ENCODE measurements at regions not wholly inside any gene's neighbourhood (a gene's known extent, or its start where the extent isn't known, plus 50 kb on each side); places are given as distances from the start of the nearest gene placed in this dataset.
"Not testable (repeated sequence)": the region's sequence is repeated elsewhere in the genome, so short reads cannot be mapped to it uniquely, and the experiment has no call there.

DNA sequence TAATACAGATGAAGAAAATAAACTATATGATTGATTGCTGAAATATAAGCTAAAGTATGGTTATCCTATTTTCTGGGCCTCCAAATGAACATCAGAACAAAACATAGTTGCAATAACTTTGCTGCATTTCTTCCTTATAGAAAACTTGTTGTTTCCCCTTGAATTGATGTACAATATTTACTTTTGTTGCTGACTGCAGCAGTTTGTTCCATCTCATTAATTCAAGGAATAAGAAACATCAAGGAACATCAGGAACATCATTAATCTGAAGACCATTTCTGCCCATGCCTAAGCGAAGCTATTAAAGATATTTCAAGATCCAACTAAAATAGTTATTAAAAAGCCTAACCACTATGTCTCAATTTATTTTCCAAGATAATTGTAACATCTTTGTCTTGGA is 363.6 kb upstream of the EDIL3 start:
- Histone ChIP-seq H3K27me3 (ENCODE audit: insufficient read depth, low read length) (no peaks in the 10 kb centered on the region), H3K14ac (ENCODE audit: insufficient read depth, low read length) (no peak overlapping the region), H3K27ac (ENCODE audit: insufficient read length, low read depth, low read length) (no peak overlapping the region), H3K4me1 (ENCODE audit: insufficient read depth, low read length) (no peaks in the 10 kb centered on the region), H2BK20ac (ENCODE audit: low read depth, low read length, poor library complexity, severe bottlenecking) (no peak overlapping the region), H3K79me1 (ENCODE audit: insufficient read depth, low read depth, low read length, poor library complexity, severe bottlenecking) (no peaks in the 10 kb centered on the region), H2BK12ac (ENCODE audit: insufficient read length, low read depth, low read length) (no peak overlapping the region), H2BK120ac (ENCODE audit: low read depth, low read length, poor library complexity, severe bottlenecking) (no peak overlapping the region), H4K91ac (ENCODE audit: insufficient read length, low read depth, low read length) (no peak overlapping the region), H3K23me2 (ENCODE audit: insufficient read length, low read depth, low read length, poor library complexity, severe bottlenecking) (no peaks in the 10 kb centered on the region), H3K23ac (ENCODE audit: insufficient read length, low read depth, low read length) (no peak overlapping the region), H3T11ph (ENCODE audit: low read length) (no peak overlapping the region), H3K56ac (ENCODE audit: insufficient read length, low read depth, low read length) (no peak overlapping the region), H4K8ac (replicated peaks; ENCODE audit: insufficient read length, low read depth, low read length) (no peak overlapping the region), H3K4me2 (ENCODE audit: insufficient read depth, insufficient read length, low read length) (no peak overlapping the region), H3K79me2 (ENCODE audit: insufficient read depth, low read length) (no peaks in the 10 kb centered on the region), H2BK5ac (ENCODE audit: insufficient read length, low read length) (no peak overlapping the region), H3K9ac (ENCODE audit: extremely low read depth, insufficient read length, low read length) (no peak overlapping the region), H3K4ac (ENCODE audit: low read depth, low read length) (no peak overlapping the region), H3K9me3 (ENCODE audit: control insufficient read depth, low read depth, low read length) (no peaks in the 10 kb centered on the region), H2AFZ (ENCODE audit: low read length) (no peak overlapping the region), H4K20me1 (ENCODE audit: control insufficient read depth, insufficient read depth, insufficient read length) (no peaks in the 10 kb centered on the region), H3K18ac (ENCODE audit: insufficient read length, low read depth, low read length) (no peak overlapping the region), H2AK5ac (ENCODE audit: insufficient read length, low read length) (no peak overlapping the region), H2BK15ac (ENCODE audit: low read depth, low read length) (no peak overlapping the region), H4K5ac (ENCODE audit: insufficient read length, low read depth, low read length) (no peak overlapping the region)
- TF ChIP-seq, protein P1, sequence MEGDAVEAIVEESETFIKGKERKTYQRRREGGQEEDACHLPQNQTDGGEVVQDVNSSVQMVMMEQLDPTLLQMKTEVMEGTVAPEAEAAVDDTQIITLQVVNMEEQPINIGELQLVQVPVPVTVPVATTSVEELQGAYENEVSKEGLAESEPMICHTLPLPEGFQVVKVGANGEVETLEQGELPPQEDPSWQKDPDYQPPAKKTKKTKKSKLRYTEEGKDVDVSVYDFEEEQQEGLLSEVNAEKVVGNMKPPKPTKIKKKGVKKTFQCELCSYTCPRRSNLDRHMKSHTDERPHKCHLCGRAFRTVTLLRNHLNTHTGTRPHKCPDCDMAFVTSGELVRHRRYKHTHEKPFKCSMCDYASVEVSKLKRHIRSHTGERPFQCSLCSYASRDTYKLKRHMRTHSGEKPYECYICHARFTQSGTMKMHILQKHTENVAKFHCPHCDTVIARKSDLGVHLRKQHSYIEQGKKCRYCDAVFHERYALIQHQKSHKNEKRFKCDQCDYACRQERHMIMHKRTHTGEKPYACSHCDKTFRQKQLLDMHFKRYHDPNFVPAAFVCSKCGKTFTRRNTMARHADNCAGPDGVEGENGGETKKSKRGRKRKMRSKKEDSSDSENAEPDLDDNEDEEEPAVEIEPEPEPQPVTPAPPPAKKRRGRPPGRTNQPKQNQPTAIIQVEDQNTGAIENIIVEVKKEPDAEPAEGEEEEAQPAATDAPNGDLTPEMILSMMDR (conservative IDR thresholded peaks at IDR 0.05): no peak
- H3K4me1 Mint-ChIP-seq: no peaks in the 10 kb centered on the region
- no peaks in the 10 kb centered on the region; a peak in 2 of 5 replicates for H3K9me3 Mint-ChIP-seq
- H3K27me3 Mint-ChIP-seq (ENCODE audit: low read depth): no peaks in the 10 kb centered on the region
- no peak overlapping the region for H3K27ac Mint-ChIP-seq
- no peak overlapping the region for H3K4me3 Mint-ChIP-seq
- H3K36me3 Mint-ChIP-seq (ENCODE audit: insufficient read depth in 1 of 3, low read depth in 3 of 3): peaks cover 0 to 5% (median 0%) of the 10 kb centered on the region in 3 experiments; a peak in 1 of 7 replicates
- no peak for DNase-seq
- WGBS (ENCODE audit: extremely low coverage, insufficient read length, low lambda C conversion rate): no CpG with 5 or more reads among the region's 1 CpG

DNA sequence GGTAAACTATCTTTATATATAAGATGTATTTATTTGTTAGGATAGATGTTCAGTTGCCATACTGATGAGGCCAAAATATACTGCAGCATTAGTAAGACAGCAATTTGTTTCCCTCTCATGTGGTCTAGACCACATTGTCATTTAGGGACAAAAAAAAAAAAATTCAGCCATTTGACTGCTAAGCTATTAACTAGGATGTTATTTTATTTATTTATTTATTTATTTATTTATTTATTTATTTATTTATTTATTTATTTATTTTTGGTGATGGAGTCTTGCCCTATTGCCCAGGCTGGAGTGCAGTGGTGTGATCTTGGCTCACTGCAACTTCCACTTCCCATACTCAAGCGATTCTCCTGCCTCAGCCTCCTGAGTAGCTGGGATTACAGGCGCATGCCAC is 361.6 kb upstream of the EDIL3 start:
- H4K91ac ChIP-seq (ENCODE audit: insufficient read length, low read depth, low read length); H2BK15ac ChIP-seq (ENCODE audit: low read depth, low read length); H2BK12ac ChIP-seq (ENCODE audit: insufficient read length, low read depth, low read length); H3K56ac ChIP-seq (ENCODE audit: insufficient read length, low read depth, low read length); H2AFZ ChIP-seq (ENCODE audit: low read length); H3K23me2 ChIP-seq (ENCODE audit: insufficient read length, low read depth, low read length, poor library complexity, severe bottlenecking); H2BK120ac ChIP-seq (ENCODE audit: low read depth, low read length, poor library complexity, severe bottlenecking); H3K9me3 ChIP-seq (ENCODE audit: control insufficient read depth, low read depth, low read length); H2AK5ac ChIP-seq (ENCODE audit: insufficient read length, low read length); H3K9ac ChIP-seq (ENCODE audit: extremely low read depth, insufficient read length, low read length); H3K79me1 ChIP-seq (ENCODE audit: insufficient read depth, low read depth, low read length, poor library complexity, severe bottlenecking); H3K27ac Mint-ChIP-seq; H3K14ac ChIP-seq (ENCODE audit: insufficient read depth, low read length); H3K36me3 Mint-ChIP-seq (ENCODE audit: insufficient read depth in 1 of 3, low read depth in 3 of 3); H3K4me1 ChIP-seq (ENCODE audit: insufficient read depth, low read length); H3T11ph ChIP-seq (ENCODE audit: low read length); H4K5ac ChIP-seq (ENCODE audit: insufficient read length, low read depth, low read length); H3K4me2 ChIP-seq (ENCODE audit: insufficient read depth, insufficient read length, low read length); H3K9me3 Mint-ChIP-seq; H4K20me1 ChIP-seq (ENCODE audit: control insufficient read depth, insufficient read depth, insufficient read length); H3K23ac ChIP-seq (ENCODE audit: insufficient read length, low read depth, low read length); H3K4ac ChIP-seq (ENCODE audit: low read depth, low read length); H3K27me3 Mint-ChIP-seq (ENCODE audit: low read depth); DNase-seq; H2BK20ac ChIP-seq (ENCODE audit: low read depth, low read length, poor library complexity, severe bottlenecking); H3K18ac ChIP-seq (ENCODE audit: insufficient read length, low read depth, low read length); H3K4me1 Mint-ChIP-seq; H3K27ac ChIP-seq (ENCODE audit: insufficient read length, low read depth, low read length); H3K79me2 ChIP-seq (ENCODE audit: insufficient read depth, low read length); H2BK5ac ChIP-seq (ENCODE audit: insufficient read length, low read length); H3K4me3 Mint-ChIP-seq; H4K8ac ChIP-seq (replicated peaks; ENCODE audit: insufficient read length, low read depth, low read length); H3K27me3 ChIP-seq (ENCODE audit: insufficient read depth, low read length): not testable (repeated sequence)
- no CpG with 5 or more reads among the region's 2 CpGs for WGBS (ENCODE audit: extremely low coverage, insufficient read length, low lambda C conversion rate)
